Skin of body (tissue), 1 donor: ENCODE measurements at regions not wholly inside any gene's neighbourhood (a gene's known extent, or its start where the extent isn't known, plus 50 kb on each side); places are given as distances from the start of the nearest gene placed in this dataset.

Experiments used
- DNase-seq: peaks from one replicate; lab custom pipeline; 2025; lab: John Stamatoyannopoulos, UW

- no peak for DNase-seq
Measured at GRCh38 chr1:81118550-81118949, 682.2 kb upstream of the ADGRL2 start.

GRCh38 chr1:81115422-81115821 is 685.3 kb upstream of the ADGRL2 start:
- no peak for DNase-seq

GRCh38 chr1:81114191-81114590 is 686.5 kb upstream of the ADGRL2 start:
- DNase-seq, result no peak

DNA sequence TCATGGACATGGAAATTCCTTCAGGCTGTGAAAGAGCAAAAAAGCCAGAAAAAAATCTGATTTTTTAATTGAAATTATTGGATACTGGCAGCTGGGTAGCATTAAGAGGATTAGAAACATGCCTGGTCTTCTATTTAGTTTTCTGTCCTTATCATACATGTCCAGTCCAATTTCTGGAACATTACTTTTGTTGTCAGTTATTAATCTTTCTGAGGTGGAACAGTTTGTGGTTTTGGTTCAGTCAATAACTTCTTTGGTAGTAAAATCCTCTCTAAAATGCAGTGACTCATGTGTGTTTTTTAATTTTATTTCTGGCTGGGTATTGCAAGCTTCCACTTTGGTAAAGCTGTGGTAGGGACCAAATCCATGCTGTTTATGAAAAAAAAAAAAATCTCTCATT is 687.0 kb upstream of the ADGRL2 start:
- no peak for DNase-seq

- DNase-seq, result no peak
Measured at GRCh38 chr1:81111818-81112217, 688.9 kb upstream of the ADGRL2 start.

DNA sequence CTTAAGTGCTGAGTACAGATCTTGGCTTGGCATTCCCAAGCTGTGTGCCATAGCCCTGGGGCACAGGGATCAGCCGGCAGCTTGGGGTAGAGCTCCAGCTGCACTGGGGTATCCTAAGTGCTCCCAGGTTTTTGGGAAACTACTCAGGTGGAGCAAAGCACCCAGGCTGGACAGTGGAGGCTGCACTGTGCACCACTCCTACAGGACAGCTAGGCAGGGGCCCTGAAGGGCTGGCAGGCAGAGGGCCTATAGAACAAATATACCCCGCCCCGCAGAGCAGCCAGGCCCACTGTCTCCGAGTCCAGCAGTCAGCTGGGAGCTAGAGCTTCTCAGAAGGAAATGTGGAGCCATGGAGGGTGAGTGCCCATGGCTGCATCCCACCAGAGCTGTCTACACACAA is 691.7 kb upstream of the ADGRL2 start:
- no peak for DNase-seq

DNA sequence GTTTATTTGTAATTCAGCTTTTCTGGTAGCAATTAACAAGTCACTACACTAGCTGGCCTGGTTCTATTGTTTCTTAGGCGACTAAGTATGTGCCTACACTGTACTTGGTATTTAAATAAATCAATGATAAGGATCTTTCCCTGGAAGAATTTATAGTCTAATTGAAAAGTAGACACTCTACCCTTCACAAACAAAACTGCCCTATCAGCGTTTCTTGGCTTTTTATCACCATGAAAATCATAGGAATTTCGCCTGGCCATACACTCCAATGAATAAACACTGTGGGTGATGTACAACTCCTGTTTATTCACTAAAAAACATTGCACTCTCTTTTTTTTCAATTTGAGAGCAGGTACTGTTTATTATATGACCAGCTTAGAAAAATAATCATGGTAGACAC is 702.9 kb upstream of the ADGRL2 start:
- no peak for DNase-seq

DNA sequence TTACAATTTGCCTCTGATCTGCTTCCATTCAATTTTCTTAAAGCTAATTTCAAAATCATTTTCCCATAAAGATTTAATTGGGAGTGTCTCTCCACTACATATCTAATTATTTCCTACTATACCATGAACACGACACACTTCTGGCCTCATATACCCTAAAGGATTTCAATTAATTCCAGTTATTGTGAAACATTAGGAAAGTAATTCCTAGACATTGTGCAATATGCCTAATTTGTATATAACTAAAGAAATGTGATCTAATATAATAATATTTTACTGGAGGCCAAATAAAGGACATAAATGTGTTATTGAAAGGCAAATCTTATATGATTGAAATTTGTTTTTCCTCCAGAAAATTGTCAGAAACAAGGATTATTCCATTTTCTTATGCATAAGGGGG is 727.2 kb upstream of the ADGRL2 start:
- no peak for DNase-seq

GRCh38 chr1:81071969-81072753 is 728.6 kb upstream of the ADGRL2 start:
- no peak for DNase-seq

DNA sequence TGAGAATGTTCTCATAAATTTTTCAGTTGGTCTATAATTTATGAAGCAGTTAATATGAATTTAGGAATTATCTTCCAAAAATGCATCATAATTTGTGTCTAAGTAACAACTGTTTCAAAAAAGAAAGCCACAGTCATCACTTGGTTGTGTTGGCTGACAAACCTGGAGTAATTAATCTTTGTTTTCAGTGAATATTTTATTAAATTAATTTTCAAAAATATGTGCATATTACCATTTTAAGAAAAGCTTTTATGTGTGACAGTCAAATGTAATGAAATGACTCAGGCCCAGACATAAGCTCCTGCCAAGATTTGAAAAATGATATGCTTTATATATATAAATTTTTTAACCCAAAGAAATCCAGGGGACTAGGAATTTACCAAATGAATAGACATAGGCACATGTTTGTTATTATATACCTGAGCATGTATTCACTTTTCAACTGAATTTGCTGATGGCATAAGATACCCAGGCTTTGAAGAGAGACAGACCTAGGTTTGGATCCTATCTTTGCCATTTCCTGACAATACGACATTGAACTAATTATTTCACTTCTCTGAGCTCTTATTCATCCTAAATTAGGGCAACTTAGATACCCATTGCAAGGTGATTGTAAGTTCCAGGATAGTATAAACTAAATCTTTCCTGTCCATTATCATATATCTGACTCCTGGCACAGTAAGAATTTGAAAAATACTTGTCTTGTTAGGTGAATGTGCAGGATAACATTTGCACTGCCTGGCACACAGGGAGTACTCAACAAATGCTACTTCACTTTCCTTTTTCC is 729.5 kb upstream of the ADGRL2 start:
- no peak for DNase-seq

DNA sequence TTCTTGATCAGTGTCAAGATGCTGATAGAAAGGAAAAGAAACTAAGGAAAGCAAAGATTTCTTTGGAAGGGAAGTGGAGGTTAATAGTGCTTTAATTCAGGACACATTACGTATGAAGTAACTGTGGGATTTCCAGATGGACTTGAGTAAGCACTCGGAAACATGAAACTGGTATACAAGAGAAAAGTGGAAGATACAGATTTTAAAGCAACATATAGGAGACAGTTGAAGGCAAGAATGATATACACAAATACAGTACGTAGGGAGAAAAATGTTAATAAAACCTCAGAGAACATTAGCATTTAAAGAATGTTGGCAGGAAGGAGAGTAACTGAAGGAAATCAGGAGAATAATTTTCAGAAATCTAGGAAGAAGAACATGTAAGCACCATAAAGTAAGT is 730.9 kb upstream of the ADGRL2 start:
- no peak for DNase-seq

DNA sequence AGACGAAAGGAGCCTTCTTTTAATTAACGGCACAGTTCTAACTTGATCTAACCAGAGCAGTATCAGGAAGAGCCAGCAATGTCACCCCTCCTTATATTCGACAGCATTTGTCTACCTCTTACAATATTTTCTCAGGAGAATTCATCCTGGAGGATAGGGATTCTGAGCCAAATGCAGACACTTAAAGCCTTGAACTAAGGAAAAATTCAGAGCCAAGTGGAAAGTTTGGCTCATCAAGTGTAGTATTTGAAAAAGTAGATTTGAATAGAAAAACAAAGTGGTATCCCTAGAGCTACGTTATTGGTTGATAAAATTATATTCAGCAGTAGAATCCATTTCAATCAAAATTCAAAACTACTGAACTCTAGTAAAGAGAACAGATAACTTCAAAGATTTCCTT is 732.0 kb upstream of the ADGRL2 start:
- DNase-seq, result no peak

GRCh38 chr1:81053826-81054225 is 746.9 kb upstream of the ADGRL2 start:
- DNase-seq, result no peak

- no peak for DNase-seq
Measured at GRCh38 chr1:81052162-81052561, 748.6 kb upstream of the ADGRL2 start.

GRCh38 chr1:81050390-81050789 is 750.3 kb upstream of the ADGRL2 start:
- DNase-seq, result no peak

GRCh38 chr1:81044708-81045107 is 756.0 kb upstream of the ADGRL2 start:
- DNase-seq, result no peak

DNA sequence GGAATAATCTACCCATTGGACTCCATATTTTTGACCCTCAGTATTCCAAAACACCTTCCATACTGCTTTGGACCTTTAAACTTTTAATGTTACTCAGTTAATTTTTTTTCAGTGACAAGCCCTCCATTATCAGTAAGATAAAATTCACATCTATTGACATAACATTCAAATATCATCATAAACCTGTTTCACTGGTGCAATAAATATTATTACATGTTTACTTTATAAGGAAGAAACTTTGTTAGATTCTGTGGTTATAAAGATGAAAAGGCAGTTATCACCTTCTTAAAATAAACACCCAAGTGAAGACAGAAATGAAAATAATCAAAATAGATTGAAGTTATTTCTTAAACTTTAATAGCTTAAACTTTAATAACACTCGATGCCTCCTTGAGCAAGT is 758.5 kb upstream of the ADGRL2 start:
- DNase-seq, result no peak

DNA sequence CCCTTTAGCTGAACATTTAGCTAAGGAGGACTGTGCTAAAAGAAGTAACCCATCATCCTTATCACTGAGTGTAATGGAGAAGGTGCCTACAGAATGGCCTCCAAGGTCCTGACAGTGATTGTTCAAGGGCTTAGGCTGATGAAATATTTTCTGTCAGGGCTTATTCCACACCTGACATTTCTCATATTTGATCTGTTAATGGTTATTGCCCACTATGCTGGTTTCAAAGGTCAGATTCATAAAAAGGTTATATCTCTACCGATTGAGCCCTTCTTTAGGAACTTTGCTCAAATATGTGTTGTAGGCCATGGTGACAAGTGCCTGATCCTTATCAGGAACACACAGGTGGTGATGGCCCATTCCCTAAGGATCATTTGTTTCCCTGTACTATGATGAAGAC is 766.4 kb upstream of the ADGRL2 start:
- no peak for DNase-seq

DNA sequence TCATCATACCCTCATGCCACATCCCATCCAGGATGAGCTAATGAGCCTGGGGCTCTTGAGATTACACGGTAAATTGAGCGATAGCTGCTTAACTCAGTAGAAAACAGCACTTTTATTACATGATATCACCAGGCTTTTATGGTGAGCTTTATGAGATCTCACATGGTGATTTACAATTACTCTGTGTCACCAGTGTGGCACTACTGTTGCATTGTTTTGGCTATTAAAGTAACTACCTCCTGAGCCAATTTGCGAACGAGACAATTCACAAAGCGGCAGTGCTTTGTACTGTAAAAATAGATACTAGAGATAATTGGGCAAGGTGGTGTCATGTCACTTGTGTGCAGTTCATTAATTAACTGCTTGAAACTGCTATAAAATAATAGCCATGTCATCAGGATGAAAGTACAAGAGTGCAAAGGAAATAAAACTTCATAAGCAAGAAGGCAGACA is 767.7 kb upstream of the ADGRL2 start:
- DNase-seq, result no peak

GRCh38 chr1:81032374-81032773 is 768.4 kb upstream of the ADGRL2 start:
- no peak for DNase-seq

DNA sequence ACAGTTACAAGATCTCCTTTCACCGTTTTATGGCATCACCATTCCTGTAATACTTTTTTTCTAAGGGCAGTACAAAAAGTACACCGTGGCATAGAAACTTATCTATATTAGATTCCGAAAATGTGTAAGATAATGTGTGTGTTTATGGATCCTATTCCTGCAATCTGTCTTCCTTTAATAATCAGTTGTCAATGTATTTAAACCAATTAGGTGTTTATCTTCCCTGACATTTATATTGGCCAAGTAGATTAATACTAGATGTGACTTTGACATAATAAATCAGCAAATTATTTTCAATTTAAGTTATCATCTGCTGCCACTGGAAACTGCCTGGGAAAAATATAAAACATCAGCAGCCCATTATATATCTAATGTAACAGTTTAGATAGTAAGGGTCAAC is 770.3 kb upstream of the ADGRL2 start:
- DNase-seq, result no peak

- DNase-seq, result no peak
Measured at GRCh38 chr1:81029266-81029665, 771.5 kb upstream of the ADGRL2 start.

GRCh38 chr1:81023187-81023724 is 777.5 kb upstream of the ADGRL2 start:
- DNase-seq, result no peak
